ENCODE measurements at regions not wholly inside any gene's neighbourhood (a gene's known extent, or its start where the extent isn't known, plus 50 kb on each side); places are given as distances from the start of the nearest gene placed in this dataset.

DNA sequence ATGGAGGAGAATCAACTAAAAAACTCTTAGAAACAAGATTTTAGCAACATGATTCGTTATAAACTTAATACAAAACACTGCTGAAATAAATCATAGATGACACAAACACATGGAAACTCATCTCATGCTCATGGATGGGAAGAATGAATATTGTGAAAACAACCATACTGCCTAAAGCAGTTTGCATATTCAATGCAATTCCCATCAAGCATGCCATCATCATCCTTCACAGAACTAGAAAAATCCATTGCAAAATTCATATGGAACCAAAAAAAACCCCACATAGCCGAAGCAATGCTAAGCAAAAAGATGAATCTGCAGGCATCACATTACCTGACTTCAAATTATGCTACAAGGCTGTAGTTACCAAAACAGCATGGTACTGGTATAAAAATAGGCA lies 1015.8 kb upstream of the GRIA3 start:
- ChIA-PET CTCF (ENCODE audit: low intra/inter-chr PET ratio) (no interaction called here), POLR2A (no interaction called here)
- Histone ChIP-seq H2AFZ (ENCODE audit: low read depth, low read length) (no peak overlapping the region), H3K4me1 (replicated peaks in 1 of 2; ENCODE audit: control insufficient read depth in 2 of 2, insufficient read depth in 2 of 2, low read length in 2 of 2) (no peaks in the 10 kb centered on the region), H3K9me3 (replicated peaks; ENCODE audit: control insufficient read depth, insufficient read depth, low read depth, low read length) (no peaks in the 10 kb centered on the region), H3K9me1 (ENCODE audit: control insufficient read depth, insufficient read depth, low read length) (no peaks in the 10 kb centered on the region), H3K4me2 (ENCODE audit: insufficient read depth, low read length) (no peak overlapping the region), H3K4me3 (no peak overlapping the region), H3K9ac (ENCODE audit: insufficient read depth in 1 of 2, low read depth in 2 of 2, low read length in 2 of 2) (no peak overlapping the region), H3K79me2 (ENCODE audit: control insufficient read depth, insufficient read depth, low read length) (no peaks in the 10 kb centered on the region), H4K20me1 (replicated peaks; ENCODE audit: control insufficient read depth, insufficient read depth, low read length) (no peaks in the 10 kb centered on the region), H3K36me3 (ENCODE audit: control insufficient read depth, insufficient read depth, low read length) (no peaks in the 10 kb centered on the region), H3K27me3 (ENCODE audit: control insufficient read depth in 2 of 2, insufficient read depth in 2 of 2, low read length in 2 of 2) (no peaks in the 10 kb centered on the region), H3K27ac (ENCODE audit: extremely low read depth, low read depth, low read length) (no peak overlapping the region)
- ATAC-seq (no peak), DNase-seq (ENCODE audit: extremely low read depth in 1 of 4, low spot score in 3 of 4) (no peak), FAIRE-seq (no peak)
- no TSS peak for BruUV-seq (replicated peaks)
- in situ Hi-C loops (cut with MboI), result no loop called here
- 0% methylated on average over 2 of the region's 2 CpGs for WGBS (ENCODE audit: insufficient coverage, low coverage, missing lambda C conversion rate)
- intact Hi-C loops (cut with micrococcal nuclease), result no loop called here
- TF ChIP-seq ZNF644 (tag; IDR thresholded peaks at IDR 0.05; ENCODE audit: low read depth) (no peak), ZNF134 (CRISPR knock-in tag; conservative IDR thresholded peaks at IDR 0.05) (no peak), SNRNP70 (optimal IDR thresholded peaks at IDR 0.05; ENCODE audit: low read depth, low read length) (no peak), NBN (IDR thresholded peaks at IDR 0.05; ENCODE audit: low read depth) (no peak), RHOXF2B (CRISPR knock-in tag; conservative IDR thresholded peaks at IDR 0.05) (no peak), ZNF253 (CRISPR knock-in tag; conservative IDR thresholded peaks at IDR 0.05) (no peak), KDM5B (IDR thresholded peaks at IDR 0.05; ENCODE audit: insufficient replicate concordance, low read depth, low read length) (no peak), ZNF3 (CRISPR knock-in tag; IDR thresholded peaks at IDR 0.05) (no peak), CHD4 (IDR thresholded peaks at IDR 0.05; ENCODE audit: insufficient read depth, insufficient replicate concordance, low read depth, low read length, poor library complexity, severe bottlenecking) (no peak), CHCHD3 (CRISPR knock-in tag; IDR thresholded peaks at IDR 0.05) (no peak)
- TF ChIP-seq, protein P1, sequence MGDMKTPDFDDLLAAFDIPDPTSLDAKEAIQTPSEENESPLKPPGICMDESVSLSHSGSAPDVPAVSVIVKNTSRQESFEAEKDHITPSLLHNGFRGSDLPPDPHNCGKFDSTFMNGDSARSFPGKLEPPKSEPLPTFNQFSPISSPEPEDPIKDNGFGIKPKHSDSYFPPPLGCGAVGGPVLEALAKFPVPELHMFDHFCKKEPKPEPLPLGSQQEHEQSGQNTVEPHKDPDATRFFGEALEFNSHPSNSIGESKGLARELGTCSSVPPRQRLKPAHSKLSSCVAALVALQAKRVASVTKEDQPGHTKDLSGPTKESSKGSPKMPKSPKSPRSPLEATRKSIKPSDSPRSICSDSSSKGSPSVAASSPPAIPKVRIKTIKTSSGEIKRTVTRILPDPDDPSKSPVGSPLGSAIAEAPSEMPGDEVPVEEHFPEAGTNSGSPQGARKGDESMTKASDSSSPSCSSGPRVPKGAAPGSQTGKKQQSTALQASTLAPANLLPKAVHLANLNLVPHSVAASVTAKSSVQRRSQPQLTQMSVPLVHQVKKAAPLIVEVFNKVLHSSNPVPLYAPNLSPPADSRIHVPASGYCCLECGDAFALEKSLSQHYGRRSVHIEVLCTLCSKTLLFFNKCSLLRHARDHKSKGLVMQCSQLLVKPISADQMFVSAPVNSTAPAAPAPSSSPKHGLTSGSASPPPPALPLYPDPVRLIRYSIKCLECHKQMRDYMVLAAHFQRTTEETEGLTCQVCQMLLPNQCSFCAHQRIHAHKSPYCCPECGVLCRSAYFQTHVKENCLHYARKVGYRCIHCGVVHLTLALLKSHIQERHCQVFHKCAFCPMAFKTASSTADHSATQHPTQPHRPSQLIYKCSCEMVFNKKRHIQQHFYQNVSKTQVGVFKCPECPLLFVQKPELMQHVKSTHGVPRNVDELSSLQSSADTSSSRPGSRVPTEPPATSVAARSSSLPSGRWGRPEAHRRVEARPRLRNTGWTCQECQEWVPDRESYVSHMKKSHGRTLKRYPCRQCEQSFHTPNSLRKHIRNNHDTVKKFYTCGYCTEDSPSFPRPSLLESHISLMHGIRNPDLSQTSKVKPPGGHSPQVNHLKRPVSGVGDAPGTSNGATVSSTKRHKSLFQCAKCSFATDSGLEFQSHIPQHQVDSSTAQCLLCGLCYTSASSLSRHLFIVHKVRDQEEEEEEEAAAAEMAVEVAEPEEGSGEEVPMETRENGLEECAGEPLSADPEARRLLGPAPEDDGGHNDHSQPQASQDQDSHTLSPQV (IDR thresholded peaks at IDR 0.05), result no peak
- TF ChIP-seq, protein P2, sequence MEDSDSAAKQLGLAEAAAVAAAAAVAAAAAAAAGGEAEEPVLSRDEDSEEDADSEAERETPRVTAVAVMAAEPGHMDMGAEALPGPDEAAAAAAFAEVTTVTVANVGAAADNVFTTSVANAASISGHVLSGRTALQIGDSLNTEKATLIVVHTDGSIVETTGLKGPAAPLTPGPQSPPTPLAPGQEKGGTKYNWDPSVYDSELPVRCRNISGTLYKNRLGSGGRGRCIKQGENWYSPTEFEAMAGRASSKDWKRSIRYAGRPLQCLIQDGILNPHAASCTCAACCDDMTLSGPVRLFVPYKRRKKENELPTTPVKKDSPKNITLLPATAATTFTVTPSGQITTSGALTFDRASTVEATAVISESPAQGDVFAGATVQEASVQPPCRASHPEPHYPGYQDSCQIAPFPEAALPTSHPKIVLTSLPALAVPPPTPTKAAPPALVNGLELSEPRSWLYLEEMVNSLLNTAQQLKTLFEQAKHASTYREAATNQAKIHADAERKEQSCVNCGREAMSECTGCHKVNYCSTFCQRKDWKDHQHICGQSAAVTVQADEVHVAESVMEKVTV (CRISPR knock-in tag; IDR thresholded peaks at IDR 0.05), result no peak
- TF ChIP-seq, protein P3, sequence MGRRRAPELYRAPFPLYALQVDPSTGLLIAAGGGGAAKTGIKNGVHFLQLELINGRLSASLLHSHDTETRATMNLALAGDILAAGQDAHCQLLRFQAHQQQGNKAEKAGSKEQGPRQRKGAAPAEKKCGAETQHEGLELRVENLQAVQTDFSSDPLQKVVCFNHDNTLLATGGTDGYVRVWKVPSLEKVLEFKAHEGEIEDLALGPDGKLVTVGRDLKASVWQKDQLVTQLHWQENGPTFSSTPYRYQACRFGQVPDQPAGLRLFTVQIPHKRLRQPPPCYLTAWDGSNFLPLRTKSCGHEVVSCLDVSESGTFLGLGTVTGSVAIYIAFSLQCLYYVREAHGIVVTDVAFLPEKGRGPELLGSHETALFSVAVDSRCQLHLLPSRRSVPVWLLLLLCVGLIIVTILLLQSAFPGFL (CRISPR knock-in tag; IDR thresholded peaks at IDR 0.05), result no peak
- TF ChIP-seq, protein P4, sequence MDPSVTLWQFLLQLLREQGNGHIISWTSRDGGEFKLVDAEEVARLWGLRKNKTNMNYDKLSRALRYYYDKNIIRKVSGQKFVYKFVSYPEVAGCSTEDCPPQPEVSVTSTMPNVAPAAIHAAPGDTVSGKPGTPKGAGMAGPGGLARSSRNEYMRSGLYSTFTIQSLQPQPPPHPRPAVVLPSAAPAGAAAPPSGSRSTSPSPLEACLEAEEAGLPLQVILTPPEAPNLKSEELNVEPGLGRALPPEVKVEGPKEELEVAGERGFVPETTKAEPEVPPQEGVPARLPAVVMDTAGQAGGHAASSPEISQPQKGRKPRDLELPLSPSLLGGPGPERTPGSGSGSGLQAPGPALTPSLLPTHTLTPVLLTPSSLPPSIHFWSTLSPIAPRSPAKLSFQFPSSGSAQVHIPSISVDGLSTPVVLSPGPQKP (CRISPR knock-in tag; IDR thresholded peaks at IDR 0.05), result no peak
- TF ChIP-seq, protein P5, sequence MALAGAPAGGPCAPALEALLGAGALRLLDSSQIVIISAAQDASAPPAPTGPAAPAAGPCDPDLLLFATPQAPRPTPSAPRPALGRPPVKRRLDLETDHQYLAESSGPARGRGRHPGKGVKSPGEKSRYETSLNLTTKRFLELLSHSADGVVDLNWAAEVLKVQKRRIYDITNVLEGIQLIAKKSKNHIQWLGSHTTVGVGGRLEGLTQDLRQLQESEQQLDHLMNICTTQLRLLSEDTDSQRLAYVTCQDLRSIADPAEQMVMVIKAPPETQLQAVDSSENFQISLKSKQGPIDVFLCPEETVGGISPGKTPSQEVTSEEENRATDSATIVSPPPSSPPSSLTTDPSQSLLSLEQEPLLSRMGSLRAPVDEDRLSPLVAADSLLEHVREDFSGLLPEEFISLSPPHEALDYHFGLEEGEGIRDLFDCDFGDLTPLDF (CRISPR knock-in tag; IDR thresholded peaks at IDR 0.05), result no peak

Measured in K562 (cell line).